B cell (primary cell): ENCODE measurements at regions not wholly inside any gene's neighbourhood (a gene's known extent, or its start where the extent isn't known, plus 50 kb on each side); places are given as distances from the start of the nearest gene placed in this dataset.

Experiments used
- ATAC-seq: fragments of 200-7000 bp; cut with Tn5 transposase; one replicate; pipeline ENCODE4 v1.10.0; 2021; ENCODE audit warnings: low read depth, mild to moderate bottlenecking, moderate number of reproducible peaks, moderate library complexity
- CTCF ChIA-PET: fragments of 350-600 bp; sonication (Branson Sonifier 250); formaldehyde crosslinking; loops from one replicate; lab custom pipeline; 2021; ENCODE audit warnings: antibody characterized with exemption, inconsistent platforms; lab: Charles Lee
- POLR2A ChIA-PET: fragments of 350-600 bp; sonication (Branson Sonifier 250); formaldehyde crosslinking; loops from one replicate; lab custom pipeline; 2021; ENCODE audit warnings: antibody characterized with exemption; lab: Charles Lee
- DNase-seq: peaks from one replicate; pipeline ENCODE4 v3.0.0; 2013
- H2AFZ ChIP-seq: 2 replicates; pipeline ENCODE4 v1.6.1; 2012; ENCODE audit warnings: mild to moderate bottlenecking, low read depth, low read length; ENCODE audit not compliant: insufficient read depth, poor library complexity, severe bottlenecking
- H3K27ac ChIP-seq, 2 donors: 1 replicate in 1 of 2; 2 replicates in 1 of 2; pipeline ENCODE4 v1.5.1; 2012 to 2013; ENCODE audit warnings: low read length in 2 of 2, mild to moderate bottlenecking in 2 of 2, moderate library complexity in 1 of 2
- H3K27me3 ChIP-seq, 4 experiments: fragments of 200-600 bp in 1 of 4; sonication (generic) in 1 of 4; replicated peaks in 1 of 4; 1 replicate in 2 of 4; 2 replicates in 2 of 4; pipeline versions ENCODE4 v1.6.1 to v1.7.0; 2013 to 2016; ENCODE audit warnings: low read length in 3 of 4, mild to moderate bottlenecking in 2 of 4, mixed read lengths in 1 of 4, moderate library complexity in 1 of 4; ENCODE audit not compliant: insufficient read depth in 4 of 4, control insufficient read depth in 3 of 4; ENCODE audit errors: control extremely low read depth in 1 of 4
- H3K36me3 ChIP-seq, 2 experiments: replicated peaks in 1 of 2; 1 replicate in 1 of 2; 2 replicates in 1 of 2; pipeline versions ENCODE4 v1.6.1 to v1.7.1; 2013; ENCODE audit warnings: low read length in 1 of 2; ENCODE audit not compliant: insufficient read depth in 2 of 2, control insufficient read depth in 1 of 2; ENCODE audit errors: control extremely low read depth in 1 of 2, extremely low read depth in 1 of 2
- H3K4me1 ChIP-seq, 2 donors: fragments of 200-600 bp in 1 of 2; sonication (generic) in 1 of 2; 1 replicate in 1 of 2; 2 replicates in 1 of 2; pipeline versions ENCODE4 v1.5.1 to v1.6.1; 2013 to 2017; ENCODE audit warnings: low read length in 2 of 2; ENCODE audit not compliant: control insufficient read depth in 2 of 2, insufficient read depth in 2 of 2
- H3K4me2 ChIP-seq: replicated peaks from 2 replicates; pipeline ENCODE3; 2012; ENCODE audit warnings: mild to moderate bottlenecking, low read depth, low read length; ENCODE audit not compliant: poor library complexity, severe bottlenecking
- H3K4me3 ChIP-seq, 5 experiments: fragments of 200-600 bp in 1 of 5; sonication (generic) in 1 of 5; 1 replicate in 3 of 5; 2 replicates in 2 of 5; pipeline versions ENCODE4 v1.5.1 to v1.7.0; 2011 to 2016; ENCODE audit warnings: low read length in 4 of 5, mild to moderate bottlenecking in 4 of 5, low read depth in 2 of 5, control low read depth in 1 of 5, moderate library complexity in 1 of 5; ENCODE audit not compliant: insufficient read depth in 1 of 5; ENCODE audit errors: control extremely low read depth in 1 of 5, extremely low read depth in 1 of 5
- H3K79me2 ChIP-seq: fragments of 200-600 bp; sonication (generic); one replicate; pipeline ENCODE4 v1.6.0; 2016; ENCODE audit warnings: low read length; ENCODE audit not compliant: control insufficient read depth, insufficient read depth
- H3K9ac ChIP-seq: fragments of 200-600 bp; sonication (generic); 2 replicates; pipeline ENCODE4 v1.6.1; 2017; ENCODE audit warnings: mild to moderate bottlenecking, low read length, moderate library complexity
- H3K9me3 ChIP-seq, 3 donors: one replicate each; pipeline versions ENCODE4 v1.6.1 to v1.7.1; 2013; ENCODE audit warnings: low read length in 2 of 3; ENCODE audit not compliant: control insufficient read depth in 2 of 3, insufficient read depth in 1 of 3; ENCODE audit errors: control extremely low read depth in 1 of 3
- H4K20me1 ChIP-seq: 2 replicates; pipeline ENCODE4 v1.6.0; 2012; ENCODE audit warnings: mild to moderate bottlenecking, low read length; ENCODE audit not compliant: insufficient read depth, control insufficient read depth, poor library complexity, severe bottlenecking
- H3K27ac Mint-ChIP-seq: one replicate; pipeline ENCODE4 v1.8.0; 2021; ENCODE audit warnings: mixed read lengths
- H3K27me3 Mint-ChIP-seq: one replicate; pipeline ENCODE4 v1.8.0; 2021; ENCODE audit warnings: mixed read lengths
- H3K4me1 Mint-ChIP-seq: one replicate; pipeline ENCODE4 v1.8.0; 2021; ENCODE audit warnings: mixed read lengths
- H3K4me3 Mint-ChIP-seq: one replicate; pipeline ENCODE4 v1.8.0; 2021; ENCODE audit warnings: mixed read lengths
- H3K9me3 Mint-ChIP-seq: one replicate; pipeline ENCODE4 v1.8.0; 2022; ENCODE audit warnings: mixed read lengths; ENCODE audit not compliant: insufficient read depth
- EZH2 ChIP-seq: IDR thresholded peaks from 2 replicates; pipeline ENCODE4 v1.6.1; 2012; ENCODE audit warnings: borderline replicate concordance, low read depth, mild to moderate bottlenecking, moderate library complexity, low read length; ENCODE audit not compliant: insufficient read depth, poor library complexity, severe bottlenecking
- WGBS: methylation state at CpG from one replicate; pipeline ENCODE4 v1.1.5; 2013; ENCODE audit warnings: missing lambda C conversion rate; ENCODE audit not compliant: insufficient coverage; 5-methylcytosine and 5-hydroxymethylcytosine counted together
- intact Hi-C: fragments of 100-400 bp; cut with micrococcal nuclease; formaldehyde crosslinking; loops from one replicate; pipeline ENCODE4 v1.10.0; 2022
- TF ChIP-seq, protein P1 (sequence below): fragments of 200-600 bp; IDR thresholded peaks from one replicate; pipeline ENCODE4 v1.8.0; 2022; ENCODE audit warnings: antibody characterized with exemption, mild to moderate bottlenecking

DNA sequence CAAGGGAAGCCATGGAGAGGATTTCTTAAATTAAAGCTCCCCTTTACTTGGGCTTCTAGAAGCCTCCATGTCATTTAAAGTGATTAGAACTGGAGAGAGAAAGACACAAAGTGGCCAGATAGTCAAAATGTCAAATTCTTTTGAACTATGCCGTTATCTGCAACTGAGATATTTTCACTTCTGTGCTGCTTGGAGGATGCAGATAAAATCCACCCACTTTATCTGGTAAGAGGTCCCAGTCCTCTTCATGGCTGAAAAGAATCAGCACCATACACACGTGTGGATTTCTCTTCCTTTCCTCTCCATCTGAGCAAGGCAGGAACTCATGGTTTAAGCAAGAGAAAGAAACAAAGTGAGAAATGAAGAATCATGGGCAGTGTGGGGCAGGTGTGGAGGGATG, 276.9 kb upstream of the RUNX1 start:
- Histone ChIP-seq H3K9ac (no peak overlapping the region), H2AFZ (no peak overlapping the region), H3K4me1 (no peaks in the 10 kb centered on the region), H3K27ac (no peak overlapping the region), H3K4me3 (no peak overlapping the region), H3K79me2 (no peaks in the 10 kb centered on the region), H3K36me3 (no peaks in the 10 kb centered on the region), H3K4me2 (no peak overlapping the region), H4K20me1 (no peaks in the 10 kb centered on the region), H3K27me3 (no peaks in the 10 kb centered on the region), H3K9me3 (no peaks in the 10 kb centered on the region)
- H3K4me3 Mint-ChIP-seq, result no peak overlapping the region
- H3K27ac Mint-ChIP-seq, result no peak overlapping the region
- POLR2A ChIA-PET, result no interaction called here
- H3K27me3 Mint-ChIP-seq, result peaks cover 3% of the 10 kb centered on the region
- WGBS, result 100% methylated on average over 1 of the region's 2 CpGs
- DNase-seq (no peak), ATAC-seq (no peak)
- intact Hi-C loops, result no loop called here
- no peaks in the 10 kb centered on the region for H3K4me1 Mint-ChIP-seq
- H3K9me3 Mint-ChIP-seq, result no peaks in the 10 kb centered on the region
- CTCF ChIA-PET, result no interaction called here
- TF ChIP-seq EZH2, result no peak
- TF ChIP-seq, protein P1, sequence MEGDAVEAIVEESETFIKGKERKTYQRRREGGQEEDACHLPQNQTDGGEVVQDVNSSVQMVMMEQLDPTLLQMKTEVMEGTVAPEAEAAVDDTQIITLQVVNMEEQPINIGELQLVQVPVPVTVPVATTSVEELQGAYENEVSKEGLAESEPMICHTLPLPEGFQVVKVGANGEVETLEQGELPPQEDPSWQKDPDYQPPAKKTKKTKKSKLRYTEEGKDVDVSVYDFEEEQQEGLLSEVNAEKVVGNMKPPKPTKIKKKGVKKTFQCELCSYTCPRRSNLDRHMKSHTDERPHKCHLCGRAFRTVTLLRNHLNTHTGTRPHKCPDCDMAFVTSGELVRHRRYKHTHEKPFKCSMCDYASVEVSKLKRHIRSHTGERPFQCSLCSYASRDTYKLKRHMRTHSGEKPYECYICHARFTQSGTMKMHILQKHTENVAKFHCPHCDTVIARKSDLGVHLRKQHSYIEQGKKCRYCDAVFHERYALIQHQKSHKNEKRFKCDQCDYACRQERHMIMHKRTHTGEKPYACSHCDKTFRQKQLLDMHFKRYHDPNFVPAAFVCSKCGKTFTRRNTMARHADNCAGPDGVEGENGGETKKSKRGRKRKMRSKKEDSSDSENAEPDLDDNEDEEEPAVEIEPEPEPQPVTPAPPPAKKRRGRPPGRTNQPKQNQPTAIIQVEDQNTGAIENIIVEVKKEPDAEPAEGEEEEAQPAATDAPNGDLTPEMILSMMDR, result no peak

DNA sequence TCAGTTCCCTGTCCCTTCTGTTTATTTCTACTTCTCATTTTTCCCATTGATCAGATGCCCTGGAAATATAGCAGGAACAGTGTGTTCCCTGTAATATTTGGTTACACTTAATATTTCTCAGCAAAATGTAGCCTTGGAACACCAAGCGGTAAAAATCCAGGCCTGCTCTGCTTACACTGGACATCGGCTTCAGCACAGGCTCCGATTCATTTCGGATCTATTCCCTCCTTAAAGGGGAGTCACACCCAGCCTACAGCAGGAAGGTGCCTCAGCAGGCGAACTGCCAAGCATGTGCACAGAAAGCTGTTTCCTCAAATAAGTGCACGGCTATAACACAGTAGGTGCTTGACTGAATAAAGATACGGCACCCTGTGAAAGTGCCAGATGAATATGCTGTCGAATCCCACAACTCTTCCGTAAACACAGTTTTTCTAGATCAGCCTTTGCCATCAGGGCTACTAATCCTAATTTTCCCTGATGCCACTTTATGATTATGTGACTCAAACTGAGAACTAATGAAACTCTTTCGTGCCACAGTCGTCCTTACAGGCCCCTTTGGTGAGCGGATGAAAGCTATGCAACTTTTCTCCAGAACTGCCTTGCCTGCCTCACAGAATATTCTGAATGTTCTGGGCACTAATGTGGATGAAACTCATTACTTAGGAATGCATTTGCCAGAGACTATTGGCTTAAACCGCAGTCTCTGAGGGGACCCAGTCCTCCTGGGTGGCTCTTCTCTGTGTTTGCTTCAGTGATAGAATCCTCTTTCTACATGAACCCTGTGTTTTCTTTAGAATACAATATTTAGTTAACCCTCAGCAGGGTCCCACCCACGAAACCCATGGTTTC, 275.5 kb upstream of the RUNX1 start:
- Histone ChIP-seq H3K9me3 (no peaks in the 10 kb centered on the region), H3K4me1 (no peaks in the 10 kb centered on the region), H4K20me1 (no peaks in the 10 kb centered on the region), H3K9ac (no peak overlapping the region), H3K4me3 (no peak overlapping the region), H3K36me3 (no peaks in the 10 kb centered on the region), H3K79me2 (no peaks in the 10 kb centered on the region), H3K27ac (no peak overlapping the region), H2AFZ (no peak overlapping the region), H3K27me3 (no peaks in the 10 kb centered on the region), H3K4me2 (no peak overlapping the region)
- TF ChIP-seq EZH2, result no peak
- TF ChIP-seq, protein P1, result no peak
- WGBS, result 93% methylated on average over 13 of the region's 14 CpGs
- Mint-ChIP-seq H3K27me3 (peaks cover 3% of the 10 kb centered on the region), H3K9me3 (no peaks in the 10 kb centered on the region), H3K4me1 (no peaks in the 10 kb centered on the region), H3K27ac (no peak overlapping the region), H3K4me3 (no peak overlapping the region)
- ATAC-seq (no peak), DNase-seq (no peak)
- intact Hi-C loops, result no loop called here
- POLR2A ChIA-PET, result no interaction called here
- CTCF ChIA-PET, result no interaction called here
